SK-N-SH (cell line): ENCODE measurements at regions not wholly inside any gene's neighbourhood (a gene's known extent, or its start where the extent isn't known, plus 50 kb on each side); places are given as distances from the start of the nearest gene placed in this dataset.

Source experiments
- CTCF ChIA-PET: fragments of 300-600, 350-600 bp; formaldehyde crosslinking; extraction: SDS; loops from one replicate; lab custom pipeline; 2021; lab: Yijun Ruan, JAX
- POLR2A ChIA-PET: fragments of 350-600 bp; sonication (Branson Sonifier 250); formaldehyde crosslinking; extraction: SDS; loops from one replicate; lab custom pipeline; 2020; ENCODE audit warnings: antibody characterized with exemption, inconsistent platforms; lab: Yijun Ruan, JAX
- DNase-seq: peaks from one replicate; pipeline ENCODE4 v3.0.0; 2012
- H2AFZ ChIP-seq: fragments of 200-600 bp; sonication (generic); 2 replicates; pipeline ENCODE4 v1.8.1; 2016; ENCODE audit warnings: antibody characterized with exemption, mild to moderate bottlenecking, low read depth
- H3F3A ChIP-seq: fragments of 200-600 bp; sonication (generic); replicated peaks from 2 replicates; pipeline ENCODE3; 2016; ENCODE audit warnings: antibody characterized with exemption, mild to moderate bottlenecking; ENCODE audit not compliant: insufficient read depth
- H3K27ac ChIP-seq, 2 experiments: fragments of 200-500 bp in 1 of 2; fragments of 200-600 bp in 1 of 2; sonication (Bioruptor generic) in 1 of 2; sonication (generic), shearing (Covaris generic) in 1 of 2; 2 replicates each; pipeline versions ENCODE4 v1.5.1 to v1.6.1; 2014 to 2016; ENCODE audit warnings: low read depth in 2 of 2, inconsistent platforms in 1 of 2, low read length in 1 of 2, mild to moderate bottlenecking in 1 of 2, mixed read lengths in 1 of 2
- H3K27me3 ChIP-seq: fragments of 200-600 bp; sonication (generic), shearing (Covaris generic); 2 replicates; pipeline ENCODE4 v1.6.1; 2016; ENCODE audit warnings: mixed run types; ENCODE audit not compliant: insufficient read depth
- H3K36me3 ChIP-seq, 2 experiments: fragments of 200-500 bp in 1 of 2; fragments of 200-600 bp in 1 of 2; sonication (Bioruptor generic) in 1 of 2; sonication (generic) in 1 of 2; replicated peaks in 1 of 2; 2 replicates each; pipeline versions ENCODE3 to v1.5.1; 2014 to 2016; ENCODE audit warnings: low read length in 1 of 2, mild to moderate bottlenecking in 1 of 2; ENCODE audit not compliant: insufficient read depth in 2 of 2, control insufficient read depth in 1 of 2
- H3K4me1 ChIP-seq, 2 experiments: fragments of 200-500 bp in 1 of 2; fragments of 200-600 bp in 1 of 2; sonication (Bioruptor generic) in 1 of 2; sonication (generic), shearing (Covaris generic) in 1 of 2; 2 replicates each; pipeline versions ENCODE4 v1.5.1 to v1.6.1; 2014 to 2016; ENCODE audit warnings: low read depth in 1 of 2, low read length in 1 of 2, mixed run types in 1 of 2; ENCODE audit not compliant: insufficient read depth in 2 of 2, control insufficient read depth in 1 of 2
- H3K4me2 ChIP-seq: fragments of 200-600 bp; sonication (generic), shearing (Covaris generic); 2 replicates; pipeline ENCODE4 v1.6.1; 2017; ENCODE audit warnings: mixed run types
- H3K4me3 ChIP-seq, 2 experiments: fragments of 200-500 bp in 1 of 2; fragments of 200-600 bp in 1 of 2; sonication (Bioruptor generic) in 1 of 2; sonication (generic), shearing (Covaris generic) in 1 of 2; 2 replicates each; pipeline versions ENCODE4 v1.5.1 to v1.8.1; 2014 to 2016; ENCODE audit warnings: low read depth in 2 of 2, inconsistent platforms in 1 of 2, low read length in 1 of 2, mild to moderate bottlenecking in 1 of 2, mixed read lengths in 1 of 2, moderate library complexity in 1 of 2
- H3K79me2 ChIP-seq: fragments of 200-600 bp; sonication (generic); 2 replicates; pipeline ENCODE4 v1.8.1; 2017; ENCODE audit warnings: mild to moderate bottlenecking; ENCODE audit not compliant: insufficient read depth
- H3K9ac ChIP-seq: fragments of 200-600 bp; sonication (generic); 2 replicates; pipeline ENCODE4 v1.6.1; 2017; ENCODE audit warnings: mixed run types
- H3K9me2 ChIP-seq: fragments of 200-600 bp; sonication (generic); 2 replicates; pipeline ENCODE4 v1.6.1; 2017; ENCODE audit warnings: mixed run types
- H3K9me3 ChIP-seq: fragments of 200-600 bp; sonication (generic); 2 replicates; pipeline ENCODE4 v1.6.1; 2017; ENCODE audit warnings: mixed run types, mild to moderate bottlenecking, moderate library complexity
- H4K20me1 ChIP-seq: fragments of 200-600 bp; sonication (generic); 2 replicates; pipeline ENCODE4 v1.6.1; 2017; ENCODE audit warnings: mild to moderate bottlenecking, mixed run types; ENCODE audit not compliant: insufficient read depth
- CHD2 ChIP-seq: fragments of 150-350 bp; IDR thresholded peaks from 2 replicates; pipeline ENCODE4 v1.6.1; 2018; ENCODE audit warnings: low read length; ENCODE audit not compliant: partially characterized antibody
- ELF1 ChIP-seq: IDR thresholded peaks from 2 replicates; pipeline ENCODE4 v1.4.0; 2012
- EP300 ChIP-seq, 2 experiments: IDR thresholded peaks; 2 replicates each; pipeline versions ENCODE4 v1.4.0 to v1.6.1; 2012; ENCODE audit warnings: borderline replicate concordance in 1 of 2, low read depth in 1 of 2, low read length in 1 of 2
- FOXM1 ChIP-seq: IDR thresholded peaks from 2 replicates; pipeline ENCODE4 v1.4.0; 2012; ENCODE audit warnings: low read depth, mild to moderate bottlenecking
- GABPA ChIP-seq: IDR thresholded peaks from 2 replicates; pipeline ENCODE4 v1.4.0; 2012; ENCODE audit warnings: low read depth, mild to moderate bottlenecking
- GATA2 ChIP-seq: sonication (generic); formaldehyde crosslinking; IDR thresholded peaks from 2 replicates; pipeline ENCODE4 v1.5.0; 2020; ENCODE audit warnings: mild to moderate bottlenecking, missing genetic modification reagents
- IRF3 ChIP-seq: fragments of 150-350 bp; IDR thresholded peaks from 2 replicates; pipeline ENCODE4 v1.6.1; 2016; ENCODE audit warnings: mild to moderate bottlenecking, low read depth, low read length
- JUND ChIP-seq: IDR thresholded peaks from 2 replicates; pipeline ENCODE4 v1.4.0; 2012
- MEF2A ChIP-seq: IDR thresholded peaks from 2 replicates; pipeline ENCODE4 v1.4.0; 2012; ENCODE audit warnings: low read depth, borderline replicate concordance
- NFIC ChIP-seq: IDR thresholded peaks from 2 replicates; pipeline ENCODE4 v1.4.0; 2012; ENCODE audit warnings: borderline replicate concordance
- NRF1 ChIP-seq: IDR thresholded peaks from 2 replicates; pipeline ENCODE4 v1.6.1; 2012; ENCODE audit warnings: low read depth, mild to moderate bottlenecking, low read length
- PBX3 ChIP-seq: IDR thresholded peaks from 2 replicates; pipeline ENCODE4; 2012
- RCOR1 ChIP-seq: fragments of 150-350 bp; IDR thresholded peaks from 2 replicates; pipeline ENCODE4 v1.6.1; 2017; ENCODE audit warnings: antibody characterized with exemption, low read length
- REST ChIP-seq: IDR thresholded peaks from 2 replicates; pipeline ENCODE4 v1.6.1; 2012; ENCODE audit warnings: mild to moderate bottlenecking, low read depth, low read length, moderate library complexity
- RXRA ChIP-seq: IDR thresholded peaks from 2 replicates; pipeline ENCODE4 v1.4.0; 2012; ENCODE audit warnings: low read depth, mild to moderate bottlenecking, borderline replicate concordance
- SIN3A ChIP-seq: IDR thresholded peaks from 2 replicates; pipeline ENCODE4 v1.6.1; 2012; ENCODE audit warnings: low read depth, mild to moderate bottlenecking, low read length, moderate library complexity, borderline replicate concordance
- TAF1 ChIP-seq: IDR thresholded peaks from 2 replicates; pipeline ENCODE4 v1.6.1; 2012; ENCODE audit warnings: low read depth, mild to moderate bottlenecking, low read length, moderate library complexity, borderline replicate concordance
- TEAD4 ChIP-seq: IDR thresholded peaks from 2 replicates; pipeline ENCODE4 v1.4.0; 2012; ENCODE audit warnings: mild to moderate bottlenecking, borderline replicate concordance; ENCODE audit not compliant: insufficient read depth
- USF1 ChIP-seq: IDR thresholded peaks from 2 replicates; pipeline ENCODE4 v1.4.0; 2012; ENCODE audit warnings: low read depth, borderline replicate concordance
- WGBS: methylation state at CpG from one replicate; pipeline ENCODE4 v1.1.6; 2017; ENCODE audit warnings: low lambda C conversion rate; 5-methylcytosine and 5-hydroxymethylcytosine counted together

GRCh38 chr7:155194382-155195140 lies 103.1 kb upstream of the INSIG1 start:
- Histone ChIP-seq H3K36me3 (no peaks in the 10 kb centered on the region), H3K27ac (no peak overlapping the region), H3F3A (no peaks in the 10 kb centered on the region)

GRCh38 chr7:155195939-155196523 lies 101.6 kb upstream of the INSIG1 start:
- Histone ChIP-seq H3K36me3 (no peaks in the 10 kb centered on the region), H3F3A (no peaks in the 10 kb centered on the region), H3K9ac (no peak overlapping the region), H3K27me3 (peaks cover 19% of the 10 kb centered on the region; the same call in 1 of the 2 replicates), H3K27ac (no peak overlapping the region), H3K4me3 (no peak overlapping the region), H2AFZ (no peak overlapping the region), H3K4me2 (no peak overlapping the region), H3K79me2 (no peaks in the 10 kb centered on the region), H3K4me1 (no peaks in the 10 kb centered on the region), H4K20me1 (no peaks in the 10 kb centered on the region), H3K9me3 (peaks cover 8% of the 10 kb centered on the region; the same call in 1 of the 2 replicates), H3K9me2 (no peaks in the 10 kb centered on the region)
- no peak for DNase-seq
- POLR2A ChIA-PET: no interaction called here
- CTCF ChIA-PET: interaction anchor here (1.4 kb wide), 1 partner anchor 149 kb away, joined by 10 read pairs; no protein-coding TSS in a partner anchor
- WGBS: 0% methylated on average over 1 of the region's 1 CpG
- no peak for TF ChIP-seq JUND
- no peak for TF ChIP-seq MEF2A
- TF ChIP-seq PBX3: no peak
- no peak for TF ChIP-seq USF1
- no peak for TF ChIP-seq NFIC
- no peak for TF ChIP-seq CHD2
- TF ChIP-seq EP300 (IDR thresholded peaks at IDR 0.05; ENCODE audit: borderline replicate concordance in 1 of 2, low read depth in 1 of 2, low read length in 1 of 2): no peak
- TF ChIP-seq ELF1: no peak
- no peak for TF ChIP-seq RCOR1
- no peak for TF ChIP-seq NRF1
- TF ChIP-seq RXRA: no peak
- TF ChIP-seq FOXM1: no peak
- no peak for TF ChIP-seq REST

More at GRCh38 chr7:155194382-155195140, 103.1 kb upstream of the INSIG1 start:
- no peaks in the 10 kb centered on the region for H4K20me1 ChIP-seq
- TF ChIP-seq TAF1 (no peak), GATA2 (no peak), GABPA (no peak), RCOR1 (no peak), IRF3 (no peak), FOXM1 (no peak), TEAD4 (no peak), SIN3A (no peak)
- no peak overlapping the region for H3K9ac ChIP-seq
- H3K27me3 ChIP-seq: peaks cover 19% of the 10 kb centered on the region; the same call in 1 of the 2 replicates
- H3K4me1 ChIP-seq: peaks cover 0 to 2% of the 10 kb centered on the region in 2 experiments; a peak in 1 of 4 replicates
- ChIA-PET POLR2A (no interaction called here), CTCF (interaction anchor here (1.2 to 11.1 kb wide), 3 partner anchors 22 to 267 kb away, joined by 3 to 176 read pairs (median 12); no protein-coding TSS in a partner anchor)
- H3K4me2 ChIP-seq: no peak overlapping the region
- H3K9me3 ChIP-seq: peaks cover 8% of the 10 kb centered on the region; the same call in 1 of the 2 replicates
- no peak overlapping the region for H3K4me3 ChIP-seq
- no peak for DNase-seq
- no peaks in the 10 kb centered on the region for H3K9me2 ChIP-seq
- WGBS: 63% methylated on average over 16 of the region's 18 CpGs
- H2AFZ ChIP-seq: no peak overlapping the region
- H3K79me2 ChIP-seq: no peaks in the 10 kb centered on the region
